GM18505 (cell line): ENCODE measurements at regions not wholly inside any gene's neighbourhood (a gene's known extent, or its start where the extent isn't known, plus 50 kb on each side); places are given as distances from the start of the nearest gene placed in this dataset.
A peak's percentile ranks its signal among the peaks of the same experiment; 100 is the strongest.

Experiments used
- ATAC-seq: cut with Tn5 transposase; IDR thresholded peaks from one replicate; pipeline ENCODE4 v1.9.1; 2021; ENCODE audit not compliant: unreplicated experiment
- POLR2A ChIP-seq: IDR thresholded peaks from 4 replicates; pipeline ENCODE4 v1.6.1; 2011; ENCODE audit warnings: borderline replicate concordance; ENCODE audit not compliant: insufficient read depth, insufficient read length; ENCODE audit errors: extremely low read depth

GRCh38 chr5:8013948-8014710 is 145.2 kb downstream of the MTRR start:
- no peak for ATAC-seq
- TF ChIP-seq POLR2A, result no peak

DNA sequence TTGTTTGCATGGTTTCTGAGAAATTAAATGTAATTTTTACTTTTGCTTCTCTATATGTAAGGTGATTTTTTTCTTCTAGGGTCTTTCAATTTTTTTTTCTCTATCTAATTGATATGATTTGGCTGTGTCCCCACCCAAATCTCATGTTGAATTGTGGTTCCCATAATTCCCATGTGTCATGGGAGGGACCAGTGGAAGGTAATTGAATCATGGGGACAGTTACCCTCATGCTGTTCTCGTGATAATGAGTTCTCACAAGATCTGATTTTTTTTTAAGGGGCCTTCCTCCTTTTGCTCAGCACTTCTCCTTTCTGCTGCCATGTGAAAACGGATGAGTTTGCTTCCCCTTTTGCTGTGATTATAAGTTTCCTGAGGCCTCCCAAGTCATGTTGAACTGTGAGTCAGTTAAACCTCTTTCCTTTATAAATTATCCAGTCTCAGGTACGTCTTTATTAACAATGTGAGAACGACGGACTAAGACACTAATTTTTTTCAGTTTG is 150.8 kb downstream of the MTRR start:
- ATAC-seq, result peak; percentile 68

DNA sequence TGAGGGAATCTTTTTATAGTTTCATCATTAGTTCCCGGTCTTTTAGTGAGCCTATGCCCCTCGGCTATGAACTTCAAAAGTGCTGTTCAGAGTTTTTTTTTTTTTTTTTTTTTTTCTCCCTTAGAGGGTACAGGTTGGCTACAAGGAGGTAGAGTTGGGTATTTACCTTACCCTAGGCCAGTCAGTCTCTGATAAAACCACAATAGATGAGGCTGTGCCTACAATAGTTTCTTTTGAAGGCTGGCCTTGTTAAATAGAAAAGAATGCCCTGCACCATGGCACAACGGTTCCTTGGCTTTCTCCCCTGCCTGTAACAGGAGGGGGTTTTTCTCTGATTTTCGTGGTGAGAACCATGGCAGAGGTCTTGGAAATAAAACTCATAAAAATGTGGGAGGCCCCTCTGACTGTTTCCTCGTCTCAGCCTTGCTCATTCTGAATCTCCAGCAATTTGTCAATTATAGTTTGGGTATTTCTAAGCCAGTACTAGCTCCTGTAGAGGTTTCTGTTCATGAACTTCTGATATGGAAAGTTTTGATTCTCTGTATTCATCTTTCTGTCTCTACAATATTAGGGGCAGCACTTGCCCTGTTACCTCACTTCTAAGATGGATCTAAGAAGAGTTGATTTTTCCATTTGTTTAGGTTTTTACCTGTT is 152.0 kb downstream of the MTRR start:
- no peak for TF ChIP-seq POLR2A
- no peak for ATAC-seq

More for the DNA sequence above, 150.8 kb downstream of the MTRR start:
- TF ChIP-seq POLR2A, result no peak

- TF ChIP-seq POLR2A, result no peak
- ATAC-seq, result no peak
These were observed 159.3 kb downstream of the MTRR start for GRCh38 chr5:8028243-8028642.

- TF ChIP-seq POLR2A, result no peak
- ATAC-seq, result no peak
These were observed 164.3 kb downstream of the MTRR start for GRCh38 chr5:8033261-8033660.

DNA sequence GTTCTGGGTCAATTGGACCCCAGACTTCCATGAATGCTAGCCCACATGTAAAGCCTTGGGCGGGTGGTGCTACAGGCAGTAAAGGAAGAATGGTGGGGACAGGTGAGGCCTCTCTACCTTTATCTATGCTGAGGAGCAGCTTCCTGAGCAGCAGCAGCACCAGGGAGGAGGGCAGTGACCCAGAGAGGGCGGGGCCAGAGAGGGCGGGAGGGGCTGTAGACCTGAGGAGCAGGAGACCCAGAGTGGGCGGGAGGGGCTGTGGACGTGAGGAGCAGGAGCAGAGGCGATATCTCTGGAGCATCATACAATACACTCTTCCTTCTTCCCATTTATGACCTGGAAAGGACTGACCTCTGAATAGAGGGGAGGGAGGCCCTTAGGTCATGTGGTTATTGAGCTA is 165.9 kb downstream of the MTRR start:
- no peak for TF ChIP-seq POLR2A
- no peak for ATAC-seq

DNA sequence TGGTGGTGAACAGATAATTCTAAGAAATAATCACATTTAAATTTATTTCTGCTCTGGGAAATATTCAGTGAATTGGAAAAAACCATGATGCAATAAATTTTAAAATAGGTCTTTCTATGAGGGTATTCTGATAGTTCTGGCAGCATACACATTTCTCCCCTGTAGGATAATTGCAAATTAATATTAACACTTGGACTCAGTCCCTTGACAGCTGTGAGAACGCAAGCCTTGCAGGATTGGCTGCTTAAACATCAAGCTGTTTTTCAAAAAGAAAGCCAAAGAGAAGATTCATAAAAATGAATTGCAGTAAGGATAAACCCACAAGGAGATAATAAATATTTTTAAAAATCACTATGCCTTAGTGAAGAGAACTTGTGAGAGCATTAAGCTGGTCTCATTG is 180.0 kb downstream of the MTRR start:
- ATAC-seq, result no peak
- no peak for TF ChIP-seq POLR2A

GRCh38 chr5:8050616-8051175 is 181.7 kb downstream of the MTRR start:
- ATAC-seq, result no peak
- no peak for TF ChIP-seq POLR2A

DNA sequence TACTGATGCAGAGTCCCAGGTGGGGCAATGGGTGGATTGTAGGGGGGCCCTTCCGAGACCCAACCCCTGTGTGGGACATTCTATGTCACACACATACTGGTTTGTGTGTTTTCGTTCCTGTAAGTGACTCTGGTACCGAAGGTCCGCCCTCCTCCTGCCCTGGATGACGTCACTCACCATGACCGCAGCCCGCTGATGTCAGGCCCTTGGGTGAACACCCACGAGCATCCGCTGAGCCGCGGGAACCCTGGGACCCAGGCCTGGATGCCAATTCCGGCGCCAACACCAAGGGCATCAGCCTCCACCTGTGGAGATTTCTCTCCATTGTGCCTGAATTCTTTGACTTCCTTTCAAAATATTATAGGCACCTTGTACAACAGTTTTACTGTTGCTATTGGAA is 184.3 kb downstream of the MTRR start:
- no peak for TF ChIP-seq POLR2A
- ATAC-seq, result no peak

GRCh38 chr5:8057769-8058168 is 188.8 kb downstream of the MTRR start:
- no peak for ATAC-seq
- no peak for TF ChIP-seq POLR2A

DNA sequence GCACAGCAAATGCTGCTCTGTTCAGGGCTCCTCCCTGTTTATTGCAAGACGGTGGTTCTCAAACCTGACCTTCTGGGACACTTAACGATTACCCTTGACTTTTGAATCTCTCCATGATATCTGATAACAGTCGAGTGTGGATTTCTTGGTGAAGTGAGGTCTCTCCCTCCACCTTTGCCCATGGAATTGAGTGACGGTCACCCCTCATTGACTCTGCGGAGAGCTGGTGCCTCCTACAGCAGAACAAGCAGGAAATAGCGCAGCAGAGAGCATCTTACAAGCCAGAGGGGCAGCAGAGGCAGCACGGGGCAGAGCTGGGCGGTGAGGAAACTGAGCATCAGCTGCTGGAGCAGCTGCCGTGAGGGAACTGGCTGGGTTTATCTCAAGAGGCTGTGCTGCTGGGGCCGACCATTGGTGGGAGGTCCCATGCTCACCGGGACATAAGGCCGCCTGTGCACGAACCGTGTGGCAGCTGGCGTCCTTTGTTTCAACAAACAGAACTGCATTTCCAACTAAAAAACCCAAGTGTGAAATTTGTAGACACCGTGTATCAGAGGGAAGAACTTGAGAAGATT is 189.8 kb downstream of the MTRR start:
- ATAC-seq, result no peak
- TF ChIP-seq POLR2A, result no peak

GRCh38 chr5:8059337-8059736 is 190.4 kb downstream of the MTRR start:
- no peak for ATAC-seq
- no peak for TF ChIP-seq POLR2A

DNA sequence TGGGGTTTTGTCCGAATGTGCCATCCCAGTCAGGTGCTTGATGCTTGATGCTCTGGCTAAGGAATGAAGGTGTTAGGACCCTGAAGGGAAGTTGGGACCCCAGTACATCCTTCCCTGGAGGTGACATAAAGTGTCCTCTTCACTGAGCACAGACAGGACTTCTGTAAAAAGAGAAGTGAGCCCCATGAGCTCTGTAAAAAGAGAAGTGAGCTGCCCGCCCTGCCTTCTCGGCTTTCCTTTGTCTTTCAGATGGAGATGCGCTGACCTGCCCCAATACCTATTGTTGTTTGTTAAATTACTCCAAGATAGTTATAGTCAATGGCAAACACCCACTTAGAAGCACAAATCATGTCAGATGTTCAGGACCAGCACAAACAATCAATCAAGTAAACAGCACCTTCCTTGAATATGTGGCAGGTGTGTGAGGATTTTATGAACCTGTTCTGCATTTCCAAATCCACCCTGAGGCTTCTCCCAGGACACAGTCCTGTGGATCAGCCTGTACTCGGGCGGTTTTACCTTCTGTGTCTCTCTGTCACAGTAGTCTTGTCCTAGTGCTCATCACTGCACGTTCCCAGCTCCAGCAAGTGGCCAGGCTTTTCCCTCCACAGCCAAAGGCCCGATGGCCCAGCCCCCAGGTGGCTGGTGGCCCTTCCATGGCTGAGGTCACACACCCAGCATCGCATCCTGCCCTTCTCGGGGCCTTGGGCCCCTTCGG is 191.4 kb downstream of the MTRR start:
- no peak for ATAC-seq

More for the DNA sequence above, 191.4 kb downstream of the MTRR start:
- TF ChIP-seq POLR2A, result no peak
